ENCODE measurements at regions not wholly inside any gene's neighbourhood (a gene's known extent, or its start where the extent isn't known, plus 50 kb on each side); places are given as distances from the start of the nearest gene placed in this dataset.
"Not testable (repeated sequence)": the region's sequence is repeated elsewhere in the genome, so short reads cannot be mapped to it uniquely, and the experiment has no call there.

DNA sequence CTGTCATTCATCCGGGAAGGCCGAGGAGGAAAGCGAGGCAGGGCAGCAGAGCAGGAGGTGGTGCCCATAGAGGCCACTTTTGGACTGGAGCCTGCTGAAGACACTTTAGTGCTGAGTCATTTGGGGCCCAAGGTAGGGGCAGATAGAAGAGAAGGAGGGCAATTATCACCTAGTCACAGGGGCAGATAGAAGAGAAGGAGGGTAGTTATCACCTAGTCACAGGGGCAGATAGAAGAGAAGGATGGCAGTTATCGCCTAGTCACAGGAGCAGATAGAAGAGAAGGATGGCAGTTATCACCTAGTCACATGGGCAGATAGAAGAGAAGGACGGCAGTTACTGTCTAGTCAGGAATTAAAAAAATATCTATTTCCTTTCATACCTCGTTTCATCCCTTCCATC is 1372.6 kb downstream of the FOXD4L5 start:
- H3K4me1 ChIP-seq (replicated peaks); H3K27ac ChIP-seq; H3K4me3 ChIP-seq; DNase-seq (ENCODE audit: low read depth in 1 of 2, low spot score in 2 of 2); H3K27me3 ChIP-seq (replicated peaks); H3K36me3 ChIP-seq; H3K9me3 ChIP-seq (replicated peaks): not testable (repeated sequence)

DNA sequence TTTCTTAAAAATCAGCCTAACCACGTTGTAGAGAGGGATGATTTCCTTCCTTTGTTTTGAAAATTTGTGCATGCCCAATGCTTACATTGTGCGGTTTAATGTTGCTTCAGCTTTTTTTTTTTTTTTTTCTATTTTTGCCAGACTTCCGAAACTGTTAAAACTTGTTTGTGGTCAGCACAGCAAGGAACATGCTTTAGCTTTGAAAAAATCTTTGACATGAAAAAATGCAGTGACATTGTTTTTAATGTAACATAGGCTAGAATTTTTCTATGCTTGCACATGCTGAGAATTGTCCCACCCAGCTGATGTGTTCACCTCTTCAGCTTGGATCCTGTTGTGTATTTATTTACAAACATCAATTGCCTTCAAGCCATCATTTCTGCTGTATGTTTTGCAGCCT is 1375.9 kb downstream of the FOXD4L5 start:
- not testable (repeated sequence) for DNase-seq (ENCODE audit: low read depth in 1 of 2, low spot score in 2 of 2)

DNA sequence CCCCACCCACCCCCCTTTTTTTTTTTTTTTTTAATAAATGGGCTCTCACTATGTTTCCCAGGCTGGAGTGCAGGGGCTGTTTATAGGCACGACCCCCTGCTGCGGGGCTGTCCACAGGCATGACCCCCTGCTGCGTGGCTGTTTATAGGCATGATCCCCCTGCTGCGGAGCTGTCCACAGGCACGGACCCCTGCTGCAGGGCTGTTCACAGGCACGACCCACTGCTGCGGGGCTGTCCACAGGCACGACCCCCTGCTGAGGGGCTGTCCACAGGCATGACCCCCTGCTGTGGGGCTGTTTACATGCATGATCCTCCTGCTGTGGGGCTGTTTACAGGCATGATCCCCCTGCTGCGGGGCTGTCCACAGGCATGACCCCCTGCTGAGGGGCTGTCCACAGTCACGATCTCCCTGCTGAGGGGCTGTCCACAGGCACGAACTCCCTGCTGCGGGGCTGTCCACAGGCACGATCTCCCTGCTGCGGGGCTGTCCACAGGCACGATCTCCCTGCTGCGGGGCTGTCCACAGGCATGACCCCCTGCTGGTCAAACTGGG is 1385.3 kb downstream of the FOXD4L5 start:
- H3K27me3 ChIP-seq (replicated peaks); H3K4me1 ChIP-seq (replicated peaks): not testable (repeated sequence)

More for the DNA sequence above, 1375.9 kb downstream of the FOXD4L5 start:
- H3K27me3 ChIP-seq (replicated peaks); H3K4me1 ChIP-seq (replicated peaks); H3K9me3 ChIP-seq (replicated peaks); H3K36me3 ChIP-seq; H3K27ac ChIP-seq; H3K4me3 ChIP-seq: not testable (repeated sequence)

DNA sequence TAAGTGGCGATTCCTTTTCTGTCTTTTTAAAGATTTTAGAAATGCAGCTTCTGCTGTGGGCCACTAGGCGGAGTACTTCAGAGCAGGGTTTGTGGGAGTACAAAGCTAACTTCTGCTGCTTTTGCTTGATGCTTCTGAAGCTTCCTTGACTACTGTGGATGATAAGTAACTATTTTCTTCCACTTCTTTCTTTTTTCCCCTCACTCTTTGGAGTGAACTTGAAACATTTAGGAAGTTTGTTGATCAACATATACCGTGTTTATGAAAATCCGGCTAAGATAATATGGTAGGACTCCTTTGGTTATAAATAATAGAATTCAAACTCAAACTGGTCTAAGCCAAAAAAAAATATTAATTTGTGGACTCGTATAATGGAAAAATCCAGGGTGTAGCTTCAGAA is 1403.6 kb downstream of the FOXD4L5 start:
- H3K4me3 ChIP-seq; H3K9me3 ChIP-seq (replicated peaks); H3K27ac ChIP-seq; H3K4me1 ChIP-seq (replicated peaks); H3K27me3 ChIP-seq (replicated peaks); H3K36me3 ChIP-seq; DNase-seq (ENCODE audit: low read depth in 1 of 2, low spot score in 2 of 2): not testable (repeated sequence)

More for the DNA sequence above, 1385.3 kb downstream of the FOXD4L5 start:
- H3K36me3 ChIP-seq; H3K27ac ChIP-seq; H3K9me3 ChIP-seq (replicated peaks); H3K4me3 ChIP-seq; DNase-seq (ENCODE audit: low read depth in 1 of 2, low spot score in 2 of 2): not testable (repeated sequence)

DNA sequence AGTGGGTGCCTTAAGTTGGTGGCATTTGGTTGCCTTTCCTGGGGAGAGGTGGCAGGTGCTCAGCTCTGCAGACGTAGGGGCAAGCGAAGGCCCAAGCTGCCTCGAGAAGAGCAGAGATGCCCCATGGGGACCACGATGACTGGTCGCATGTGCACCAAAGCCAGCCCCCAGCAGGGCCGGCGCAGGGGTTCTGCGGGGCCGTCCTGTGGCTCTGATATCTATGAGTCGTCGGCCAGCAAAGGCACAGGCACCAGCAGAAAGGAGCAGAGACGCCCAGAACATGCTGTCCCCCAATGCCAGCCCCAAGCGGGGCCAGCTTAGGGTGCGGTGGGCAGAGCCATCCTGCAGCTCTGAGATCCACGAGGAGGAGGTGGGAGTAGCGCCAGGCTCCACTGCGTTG is 1408.6 kb downstream of the FOXD4L5 start:
- H3K27me3 ChIP-seq (replicated peaks); H3K4me3 ChIP-seq; H3K9me3 ChIP-seq (replicated peaks); H3K27ac ChIP-seq; DNase-seq (ENCODE audit: low read depth in 1 of 2, low spot score in 2 of 2); H3K36me3 ChIP-seq; H3K4me1 ChIP-seq (replicated peaks): not testable (repeated sequence)

DNA sequence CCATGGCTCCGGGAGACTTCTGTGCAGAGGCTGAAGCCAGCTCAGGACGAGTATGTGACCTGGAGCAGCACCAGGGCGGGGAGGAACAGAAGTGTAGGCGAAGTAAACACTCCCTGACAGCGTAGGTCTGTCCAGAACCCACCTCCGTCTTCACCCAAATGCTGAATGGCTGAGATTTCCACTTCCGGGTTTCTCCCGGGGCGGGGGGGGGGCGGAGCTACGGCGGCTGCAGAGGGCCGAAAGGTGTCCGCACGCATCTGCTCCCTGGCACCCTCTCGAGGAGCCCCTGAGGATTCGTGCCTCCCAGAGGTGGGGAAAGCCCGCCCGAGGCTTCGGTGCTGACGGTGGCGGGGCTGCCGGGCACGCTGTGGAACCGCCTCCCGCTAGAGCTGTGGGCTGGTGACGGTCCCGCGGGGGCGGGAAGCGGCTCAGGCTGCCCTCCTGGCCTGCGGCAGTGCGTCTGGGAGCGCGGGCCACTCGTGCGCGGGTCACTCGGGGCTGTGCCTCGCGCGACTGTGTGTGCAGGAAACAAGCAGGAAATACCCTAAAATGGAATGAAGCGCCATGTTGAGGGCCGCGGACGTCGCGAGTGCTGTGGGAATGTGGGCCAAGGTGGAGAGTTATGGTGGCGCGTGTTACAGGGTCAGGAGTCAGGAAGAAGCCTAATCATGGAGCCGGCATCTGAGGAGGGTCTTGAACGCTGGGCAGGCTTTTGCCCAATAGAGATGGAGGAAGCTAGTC is 1425.4 kb downstream of the FOXD4L5 start:
- Histone ChIP-seq H3K27ac (no peak overlapping the region), H3K9me3 (replicated peaks) (no peaks in the 10 kb centered on the region), H3K4me3 (no peak overlapping the region), H3K27me3 (replicated peaks) (no peaks in the 10 kb centered on the region), H3K4me1 (replicated peaks) (no peaks in the 10 kb centered on the region), H3K36me3 (no peaks in the 10 kb centered on the region)
- DNase-seq (ENCODE audit: low read depth in 1 of 2, low spot score in 2 of 2): no peak

DNA sequence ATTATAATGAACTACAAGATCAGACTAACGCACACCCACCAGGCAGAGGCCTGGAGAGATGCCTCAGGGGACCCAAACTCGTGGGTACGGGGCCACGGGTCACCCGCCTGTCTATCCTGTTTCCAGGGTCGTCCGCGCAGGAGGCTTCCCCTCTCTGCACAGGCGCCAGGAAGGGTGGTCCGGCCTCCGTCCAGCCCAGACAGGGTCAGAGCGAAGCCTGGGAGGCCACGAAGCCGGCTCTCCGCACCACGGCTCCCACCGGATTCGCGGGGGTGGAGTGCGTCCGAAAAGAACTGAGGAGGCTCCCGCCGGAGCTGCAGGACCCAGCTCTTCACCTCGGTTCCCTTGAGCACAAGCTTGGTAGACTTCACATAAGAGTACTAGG is 1425.9 kb downstream of the FOXD4L5 start:
- not testable (repeated sequence) for H3K9me3 ChIP-seq (replicated peaks); H3K4me1 ChIP-seq (replicated peaks); H3K4me3 ChIP-seq; DNase-seq (ENCODE audit: low read depth in 1 of 2, low spot score in 2 of 2); H3K36me3 ChIP-seq; H3K27ac ChIP-seq; H3K27me3 ChIP-seq (replicated peaks)

DNA sequence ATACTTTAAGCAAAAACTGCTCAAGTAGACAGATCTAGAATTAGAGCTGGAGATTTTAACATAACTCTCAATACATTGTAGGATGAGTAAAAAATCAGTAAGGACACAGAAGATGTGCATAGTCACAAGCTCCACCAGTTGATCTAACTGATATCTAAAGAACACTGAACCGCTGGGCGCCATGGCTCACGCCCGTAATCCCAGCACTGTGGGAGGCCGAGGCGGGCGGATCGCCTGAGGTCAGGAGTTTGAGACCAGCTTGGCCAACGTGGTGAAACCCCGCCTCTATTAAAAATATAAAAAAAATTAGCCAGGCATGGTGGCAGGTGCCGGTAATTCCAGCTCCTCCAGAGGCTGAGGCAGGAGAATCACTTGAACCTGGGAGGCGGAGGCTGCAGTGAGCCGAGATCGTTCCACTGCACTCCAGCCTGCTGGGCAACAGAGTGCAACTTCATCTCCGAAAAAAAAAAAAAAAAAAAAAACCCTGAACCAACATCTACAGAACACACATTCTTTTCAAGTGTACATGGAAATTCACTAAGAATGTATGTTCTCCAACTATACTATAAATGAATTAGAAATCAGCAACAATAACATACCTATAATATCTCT is 1431.8 kb downstream of the FOXD4L5 start:
- not testable (repeated sequence) for H3K27me3 ChIP-seq (replicated peaks)

DNA sequence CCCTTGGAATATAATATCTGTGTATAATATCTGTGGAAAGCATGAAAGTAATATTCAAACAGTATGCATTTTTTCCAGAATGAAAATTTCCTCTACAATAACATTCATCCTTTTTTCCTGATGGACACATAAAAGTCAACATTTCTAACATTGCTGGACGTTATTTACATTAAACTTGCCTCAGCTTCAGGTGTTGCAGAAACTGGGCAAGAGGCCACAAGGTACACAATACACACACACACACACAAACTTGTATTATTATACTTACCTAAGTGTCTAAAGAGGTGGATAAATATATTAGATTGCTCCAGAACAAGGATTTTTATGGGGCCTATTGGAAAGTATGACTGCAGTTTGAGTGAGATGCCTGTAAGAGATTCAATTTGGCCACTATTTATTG is 1460.2 kb downstream of the FOXD4L5 start:
- not testable (repeated sequence) for H3K4me3 ChIP-seq; H3K9me3 ChIP-seq (replicated peaks); DNase-seq (ENCODE audit: low read depth in 1 of 2, low spot score in 2 of 2); H3K27ac ChIP-seq; H3K36me3 ChIP-seq; H3K27me3 ChIP-seq (replicated peaks); H3K4me1 ChIP-seq (replicated peaks)

More for the DNA sequence above, 1431.8 kb downstream of the FOXD4L5 start:
- not testable (repeated sequence) for H3K4me1 ChIP-seq (replicated peaks); H3K36me3 ChIP-seq; H3K27ac ChIP-seq; H3K4me3 ChIP-seq; DNase-seq (ENCODE audit: low read depth in 1 of 2, low spot score in 2 of 2); H3K9me3 ChIP-seq (replicated peaks)

DNA sequence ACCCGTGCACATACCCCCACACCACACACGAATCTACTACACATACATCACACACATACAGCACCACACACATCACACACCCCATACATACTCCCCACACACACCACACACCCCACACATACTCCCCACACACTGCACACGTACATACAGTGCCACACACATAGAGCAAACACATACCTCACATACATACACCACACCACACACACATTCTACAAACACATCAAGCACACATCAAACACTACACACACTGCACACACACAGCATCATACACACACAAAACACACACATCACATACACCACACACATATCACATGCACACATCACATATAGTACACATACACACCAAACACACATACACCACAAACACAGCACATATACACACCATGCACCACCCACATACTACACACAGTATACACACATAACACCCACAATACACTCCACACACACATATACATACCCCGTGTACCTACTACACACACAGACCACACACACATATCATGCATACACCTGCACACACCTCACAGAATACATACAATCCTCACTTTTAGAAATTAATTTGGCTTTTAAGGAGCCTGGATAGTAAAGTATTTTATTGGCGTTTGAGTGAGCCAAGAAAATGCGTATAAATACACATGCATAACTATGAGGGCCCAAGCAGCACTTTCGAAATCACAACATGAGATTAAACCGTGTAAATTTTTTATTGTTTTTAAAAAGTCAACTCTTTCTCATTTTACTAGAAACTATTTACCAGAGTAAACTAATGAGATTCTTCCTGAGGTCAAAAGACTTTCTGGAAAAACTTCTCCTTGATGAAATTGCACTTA is 1461.4 kb downstream of the FOXD4L5 start:
- not testable (repeated sequence) for H3K4me3 ChIP-seq; H3K9me3 ChIP-seq (replicated peaks); H3K4me1 ChIP-seq (replicated peaks); H3K27ac ChIP-seq; DNase-seq (ENCODE audit: low read depth in 1 of 2, low spot score in 2 of 2); H3K36me3 ChIP-seq; H3K27me3 ChIP-seq (replicated peaks)

DNA sequence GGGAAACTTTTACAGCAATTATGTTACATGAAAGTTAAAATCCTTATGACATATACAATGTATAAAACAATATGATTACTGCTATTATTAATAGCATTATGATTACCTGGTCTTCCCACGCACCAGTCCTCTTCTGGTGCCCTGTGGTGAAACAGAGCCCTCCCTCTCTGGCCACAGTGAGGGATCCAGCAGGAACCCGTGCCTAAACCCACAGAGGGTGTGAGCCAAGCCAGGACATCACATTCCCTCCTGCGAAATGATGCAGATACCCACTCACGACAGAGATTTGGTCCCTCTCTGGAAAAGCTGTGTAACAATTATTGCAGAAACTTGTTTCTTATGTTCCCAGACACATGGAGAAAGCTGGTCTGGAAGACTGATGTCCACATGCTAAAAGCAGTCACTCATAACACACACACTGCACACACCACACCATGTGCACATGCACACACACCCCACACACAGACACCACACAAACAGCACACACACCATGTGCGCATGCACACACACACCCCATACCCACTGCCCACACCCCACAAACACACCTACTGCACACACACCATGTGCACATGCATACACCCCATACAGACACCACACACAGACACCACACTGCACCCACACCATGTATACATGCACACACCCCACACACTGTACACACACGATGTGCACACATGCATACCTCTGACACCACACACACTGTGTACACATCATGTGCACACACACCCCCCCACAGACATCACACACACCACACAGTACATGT is 1462.2 kb downstream of the FOXD4L5 start:
- DNase-seq (ENCODE audit: low read depth in 1 of 2, low spot score in 2 of 2); H3K4me1 ChIP-seq (replicated peaks); H3K27ac ChIP-seq; H3K9me3 ChIP-seq (replicated peaks); H3K4me3 ChIP-seq; H3K27me3 ChIP-seq (replicated peaks); H3K36me3 ChIP-seq: not testable (repeated sequence)

DNA sequence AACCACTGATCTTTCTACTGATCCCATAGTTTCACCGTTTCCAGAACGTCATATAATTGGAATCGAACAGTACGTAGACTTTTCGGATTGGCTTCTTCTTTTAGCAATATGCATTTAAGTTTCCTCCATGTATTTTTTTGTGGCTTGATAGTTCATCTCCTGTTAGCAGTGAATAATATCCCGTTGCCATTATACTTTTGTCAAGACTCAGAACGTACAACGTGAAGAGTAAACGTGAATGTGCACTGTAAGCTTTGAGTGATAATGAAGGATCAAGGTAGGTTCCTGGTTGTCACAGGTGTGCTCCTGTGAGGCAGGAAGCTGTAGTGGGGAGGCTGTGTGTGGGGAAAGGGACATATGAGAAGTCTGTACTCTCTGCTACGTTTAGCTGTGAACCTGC is 1463.7 kb downstream of the FOXD4L5 start:
- H3K27ac ChIP-seq; H3K4me3 ChIP-seq; H3K9me3 ChIP-seq (replicated peaks); DNase-seq (ENCODE audit: low read depth in 1 of 2, low spot score in 2 of 2); H3K27me3 ChIP-seq (replicated peaks); H3K36me3 ChIP-seq; H3K4me1 ChIP-seq (replicated peaks): not testable (repeated sequence)

DNA sequence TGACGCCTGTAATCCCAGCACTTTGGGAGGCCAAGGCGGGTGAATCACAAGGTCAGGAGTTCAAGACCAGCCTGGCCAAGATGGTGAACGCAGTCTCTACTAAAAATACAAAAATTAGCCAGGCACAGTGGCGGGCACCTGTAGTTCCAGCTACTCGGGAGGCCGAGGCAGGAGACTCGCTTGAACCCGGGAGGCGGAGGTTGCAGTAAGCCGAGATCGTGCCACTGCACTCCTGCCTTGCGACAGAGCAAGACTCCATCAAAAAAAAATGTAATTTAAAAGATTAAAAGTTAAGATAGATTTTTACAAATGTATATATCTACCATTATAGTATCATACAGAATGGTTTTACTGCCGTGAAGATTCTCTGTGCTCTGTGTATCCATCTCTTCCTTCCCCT is 1464.1 kb downstream of the FOXD4L5 start:
- not testable (repeated sequence) for H3K27me3 ChIP-seq (replicated peaks); H3K27ac ChIP-seq; H3K9me3 ChIP-seq (replicated peaks); H3K4me1 ChIP-seq (replicated peaks); H3K36me3 ChIP-seq; DNase-seq (ENCODE audit: low read depth in 1 of 2, low spot score in 2 of 2); H3K4me3 ChIP-seq
